Astrocyte of the spinal cord (primary cell): ENCODE measurements at regions not wholly inside any gene's neighbourhood (a gene's known extent, or its start where the extent isn't known, plus 50 kb on each side); places are given as distances from the start of the nearest gene placed in this dataset.
A peak's percentile ranks its signal among the peaks of the same experiment; 100 is the strongest.
"Not testable (repeated sequence)": the region's sequence is repeated elsewhere in the genome, so short reads cannot be mapped to it uniquely, and the experiment has no call there.

Experiments used
- DNase-seq: peaks from one replicate; pipeline ENCODE4 v3.0.0; 2011; ENCODE audit warnings: low read depth, low spot score
- H3K4me3 ChIP-seq: 2 replicates; pipeline ENCODE4 v1.5.1; 2011; ENCODE audit warnings: low read depth, mild to moderate bottlenecking, low read length, moderate library complexity
- in situ Hi-C: cut with HindIII; loops from 2 replicates; pipeline ENCODE4 v1.10.0; 2017; ENCODE audit warnings: low sequenced_read_pairs
- TF ChIP-seq, protein P1 (sequence below): IDR thresholded peaks from 2 replicates; pipeline ENCODE4 v1.5.1; 2012; ENCODE audit warnings: low read depth, mild to moderate bottlenecking, low read length, inconsistent platforms

DNA sequence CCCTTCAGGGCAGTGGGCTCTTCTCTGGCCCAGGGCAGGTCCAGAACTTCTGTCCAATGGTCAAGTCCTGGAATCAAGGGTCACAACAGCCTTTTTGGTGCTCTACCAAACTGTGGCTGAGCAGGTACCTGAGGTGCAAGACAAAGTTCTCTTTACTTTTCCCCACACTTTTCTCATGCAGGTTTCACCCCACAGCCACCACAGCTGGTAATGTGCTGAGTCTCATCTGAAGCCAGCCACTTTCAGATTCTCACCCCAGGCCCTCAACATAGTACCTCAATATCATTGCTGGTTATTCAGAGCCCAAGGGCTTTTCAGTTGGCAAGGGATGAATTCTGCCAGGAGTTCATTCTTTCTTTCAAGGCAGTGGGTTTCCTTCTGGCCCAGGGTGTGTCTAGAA is 426.0 kb downstream of the TECRL start:
- no peak for DNase-seq
- in situ Hi-C loops = no loop called here
- no peak overlapping the region for H3K4me3 ChIP-seq
- TF ChIP-seq, protein P1, sequence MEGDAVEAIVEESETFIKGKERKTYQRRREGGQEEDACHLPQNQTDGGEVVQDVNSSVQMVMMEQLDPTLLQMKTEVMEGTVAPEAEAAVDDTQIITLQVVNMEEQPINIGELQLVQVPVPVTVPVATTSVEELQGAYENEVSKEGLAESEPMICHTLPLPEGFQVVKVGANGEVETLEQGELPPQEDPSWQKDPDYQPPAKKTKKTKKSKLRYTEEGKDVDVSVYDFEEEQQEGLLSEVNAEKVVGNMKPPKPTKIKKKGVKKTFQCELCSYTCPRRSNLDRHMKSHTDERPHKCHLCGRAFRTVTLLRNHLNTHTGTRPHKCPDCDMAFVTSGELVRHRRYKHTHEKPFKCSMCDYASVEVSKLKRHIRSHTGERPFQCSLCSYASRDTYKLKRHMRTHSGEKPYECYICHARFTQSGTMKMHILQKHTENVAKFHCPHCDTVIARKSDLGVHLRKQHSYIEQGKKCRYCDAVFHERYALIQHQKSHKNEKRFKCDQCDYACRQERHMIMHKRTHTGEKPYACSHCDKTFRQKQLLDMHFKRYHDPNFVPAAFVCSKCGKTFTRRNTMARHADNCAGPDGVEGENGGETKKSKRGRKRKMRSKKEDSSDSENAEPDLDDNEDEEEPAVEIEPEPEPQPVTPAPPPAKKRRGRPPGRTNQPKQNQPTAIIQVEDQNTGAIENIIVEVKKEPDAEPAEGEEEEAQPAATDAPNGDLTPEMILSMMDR = no peak

DNA sequence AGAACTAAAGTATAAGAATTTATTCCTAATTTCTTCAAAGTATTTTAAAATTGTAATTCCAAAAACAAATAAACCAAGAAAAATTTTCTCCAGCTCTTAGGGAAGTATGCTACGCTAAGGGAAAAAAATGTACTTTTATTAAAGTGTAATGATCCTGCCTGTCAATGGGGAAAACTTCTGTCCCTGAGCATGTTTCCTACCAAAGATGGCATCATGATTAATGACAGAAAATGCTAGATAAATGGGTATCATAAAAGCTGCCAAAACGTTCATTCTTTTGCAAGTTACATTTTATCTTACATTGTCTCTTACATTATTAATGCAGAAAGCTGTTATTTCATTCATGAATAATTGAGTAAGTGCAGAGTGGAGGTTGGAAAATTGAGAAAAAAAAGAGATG is 443.4 kb downstream of the TECRL start:
- no peak overlapping the region for H3K4me3 ChIP-seq
- TF ChIP-seq, protein P1 = no peak
- DNase-seq = no peak
- in situ Hi-C loops = no loop called here

DNA sequence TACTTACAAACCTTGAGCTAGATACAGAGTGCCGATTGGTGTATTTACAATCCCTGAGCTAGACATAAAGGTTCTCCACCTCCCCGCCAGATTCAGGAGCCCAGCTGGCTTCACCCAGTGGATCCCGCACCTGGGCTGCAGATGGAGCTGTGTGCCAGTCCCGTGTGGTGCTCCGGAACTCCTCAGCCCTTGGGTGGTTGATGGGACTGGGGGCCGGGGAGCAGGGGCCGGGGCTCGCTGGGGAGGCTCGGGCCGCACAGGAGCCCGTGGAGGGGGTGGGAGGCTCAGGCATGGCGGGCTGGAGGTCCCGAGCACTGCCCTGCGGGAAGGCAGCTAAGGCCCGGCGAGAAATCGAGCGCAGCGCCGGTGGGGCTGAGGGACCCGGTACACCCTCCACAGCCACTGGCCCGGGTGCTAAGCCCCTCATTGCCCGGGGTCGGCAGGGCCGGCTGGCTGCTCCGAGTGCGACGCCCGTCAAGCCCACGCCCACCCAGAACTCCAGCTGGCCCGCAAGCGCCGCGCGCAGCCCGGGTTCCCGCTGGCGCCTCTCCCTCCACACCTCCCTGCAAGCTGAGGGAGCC is 466.5 kb downstream of the TECRL start:
- DNase-seq, in situ Hi-C loops: not testable (repeated sequence)

DNA sequence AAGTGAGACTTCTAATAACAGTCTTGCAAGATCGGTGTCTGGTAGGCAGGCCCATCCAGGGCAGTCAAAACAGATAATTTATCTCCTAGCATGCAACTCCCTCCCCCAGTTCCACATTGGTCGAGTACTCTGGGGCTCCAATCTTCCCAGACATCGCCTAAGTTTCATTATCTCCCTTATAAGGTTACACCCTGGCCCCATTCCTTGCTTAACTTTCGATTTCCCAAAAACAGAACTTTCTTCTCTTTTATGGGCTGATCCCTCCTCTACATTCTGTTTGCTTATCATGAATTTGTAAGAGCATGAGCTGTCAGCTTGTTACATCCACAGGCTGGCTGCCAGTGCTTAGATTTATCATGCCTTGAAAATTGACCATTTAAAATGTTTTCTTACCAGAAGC is 471.3 kb downstream of the TECRL start:
- peak; percentile 0 for DNase-seq
- H3K4me3 ChIP-seq = no peak overlapping the region
- TF ChIP-seq, protein P1 = no peak
- in situ Hi-C loops = no loop called here

More for the DNA sequence above, 466.5 kb downstream of the TECRL start:
- H3K4me3 ChIP-seq = not testable (repeated sequence)

DNA sequence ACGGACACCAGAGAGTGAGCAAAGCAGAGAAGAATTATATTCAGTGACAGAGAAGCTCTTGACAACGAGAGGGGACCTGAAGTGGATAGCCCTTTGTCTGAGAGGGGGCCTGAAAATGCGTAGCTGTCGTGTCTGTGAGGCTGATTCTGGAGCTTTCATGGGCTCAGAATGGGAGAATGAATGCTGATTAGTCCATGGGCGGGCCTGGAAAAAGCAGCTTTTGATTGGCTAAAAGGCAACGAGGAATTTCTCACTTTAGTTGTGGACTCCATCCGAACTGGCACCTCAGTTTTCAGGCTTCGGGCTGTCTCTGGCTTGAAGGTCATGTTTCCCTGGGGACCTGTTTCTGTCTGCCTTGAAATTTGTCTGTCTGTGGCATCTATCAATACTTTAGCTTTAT is 487.1 kb downstream of the TECRL start:
- TF ChIP-seq, protein P1 = no peak
- DNase-seq = no peak
- no peak overlapping the region for H3K4me3 ChIP-seq
- in situ Hi-C loops = no loop called here

DNA sequence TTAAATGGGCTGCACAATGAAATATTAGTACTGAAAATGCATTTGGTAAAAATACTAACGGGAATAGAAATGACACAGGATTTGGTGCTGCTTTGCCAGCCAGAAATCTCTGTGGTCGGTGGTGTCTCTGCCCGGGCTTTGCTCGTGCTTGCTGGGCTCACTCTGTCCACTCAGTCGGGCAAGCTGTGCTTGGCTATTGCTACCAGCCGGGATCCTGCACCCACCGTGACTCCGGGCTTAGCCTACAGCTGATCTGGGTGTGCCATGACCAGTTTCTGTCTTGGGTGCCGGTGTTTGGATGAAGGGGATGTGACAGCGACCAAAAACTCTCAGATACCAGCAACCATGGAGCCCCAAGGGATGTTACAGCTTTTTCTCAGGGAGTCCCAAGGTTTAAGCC is 487.7 kb downstream of the TECRL start:
- DNase-seq = no peak
- TF ChIP-seq, protein P1 = no peak
- in situ Hi-C loops = no loop called here
- H3K4me3 ChIP-seq = no peak overlapping the region

DNA sequence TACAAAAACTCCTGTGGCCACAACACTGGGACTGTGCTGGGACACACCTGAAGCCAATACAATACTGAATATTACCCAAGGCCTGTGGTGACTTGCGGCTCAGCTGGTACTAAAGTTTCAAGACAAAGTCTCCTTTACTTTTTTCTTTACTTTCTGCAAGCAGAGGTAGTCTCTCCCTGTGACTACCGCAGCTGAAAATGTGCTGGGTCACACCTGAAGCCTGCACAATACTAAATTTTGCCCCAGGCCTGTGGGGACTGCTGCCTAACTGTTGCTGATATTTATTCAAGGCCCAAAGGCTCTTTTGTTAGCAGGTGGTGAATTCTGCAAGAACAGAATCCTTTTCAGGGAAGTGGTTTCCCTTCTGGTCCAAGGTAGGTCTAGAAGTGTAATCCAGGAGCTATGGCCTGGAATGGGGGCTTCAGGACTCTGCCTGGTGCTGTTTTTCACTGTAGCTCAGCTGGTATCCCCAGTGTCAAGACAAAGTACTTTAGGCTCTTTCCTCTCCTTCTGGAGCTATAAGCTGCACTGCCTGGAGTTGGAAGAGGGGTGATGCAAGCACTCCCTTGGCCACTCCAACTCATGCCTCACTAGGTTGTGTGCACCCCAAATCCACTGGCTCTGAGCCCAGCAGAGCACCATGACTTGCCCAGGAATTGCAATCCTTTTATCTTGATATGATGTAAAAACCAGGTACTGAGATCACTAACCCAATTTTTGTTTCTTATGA is 489.4 kb downstream of the TECRL start:
- no peak overlapping the region for H3K4me3 ChIP-seq
- in situ Hi-C loops = no loop called here
- no peak for DNase-seq
- TF ChIP-seq, protein P1 = no peak
